H1 (cell line): ENCODE measurements at regions not wholly inside any gene's neighbourhood (a gene's known extent, or its start where the extent isn't known, plus 50 kb on each side); places are given as distances from the start of the nearest gene placed in this dataset.

Source experiments
- CTCF ChIA-PET: fragments of 300-600 bp; sonication (Branson Sonifier 250); formaldehyde crosslinking; loops from one replicate; lab custom pipeline; 2021; ENCODE audit not compliant: partially characterized antibody; lab: Charles Lee
- POLR2A ChIA-PET: fragments of 300-600 bp; sonication (Branson Sonifier 250); formaldehyde crosslinking; loops from one replicate; lab custom pipeline; 2021; ENCODE audit warnings: inconsistent platforms; ENCODE audit not compliant: partially characterized antibody; lab: Charles Lee
- DNase-seq, 2 experiments: peaks; one replicate each; pipeline versions ENCODE4 v3.0.0 to v3.0.0-alpha.2; 2010 to 2022; ENCODE audit warnings: low spot score in 2 of 2, low read depth in 1 of 2, mixed read lengths in 1 of 2
- FAIRE-seq: peaks from 2 replicates; lab custom pipeline; 2011; peaks lifted over from hg19 to GRCh38; lab: Jason Lieb, UNC
- H2AFZ ChIP-seq: 2 replicates; pipeline ENCODE4 v1.8.1; 2012; ENCODE audit warnings: low read length, inconsistent platforms
- H2AK5ac ChIP-seq: 2 replicates; pipeline ENCODE4 v1.6.1; 2013; ENCODE audit warnings: low read depth, low read length
- H2BK120ac ChIP-seq: replicated peaks from 2 replicates; pipeline ENCODE3; 2013; ENCODE audit warnings: low read depth, low read length, inconsistent platforms
- H2BK12ac ChIP-seq: 2 replicates; pipeline ENCODE4 v1.6.1; 2013; ENCODE audit warnings: low read depth, low read length
- H2BK15ac ChIP-seq: 2 replicates; pipeline ENCODE4 v1.6.1; 2013; ENCODE audit warnings: low read length
- H2BK20ac ChIP-seq: 2 replicates; pipeline ENCODE4 v1.6.1; 2013; ENCODE audit warnings: low read length
- H2BK5ac ChIP-seq: 2 replicates; pipeline ENCODE4 v1.6.1; 2013; ENCODE audit warnings: low read depth, low read length
- H3K14ac ChIP-seq: 2 replicates; pipeline ENCODE4 v1.6.1; 2013; ENCODE audit warnings: inconsistent platforms; ENCODE audit not compliant: insufficient read length
- H3K18ac ChIP-seq: 2 replicates; pipeline ENCODE4 v1.6.1; 2013; ENCODE audit warnings: low read length; ENCODE audit errors: extremely low read depth
- H3K23ac ChIP-seq: 2 replicates; pipeline ENCODE4 v1.6.1; 2013; ENCODE audit warnings: inconsistent platforms; ENCODE audit not compliant: insufficient read length
- H3K23me2 ChIP-seq: 2 replicates; pipeline ENCODE4 v1.6.1; 2013; ENCODE audit warnings: low read depth, low read length
- H3K27ac ChIP-seq: 2 replicates; pipeline ENCODE4 v1.6.1; 2011; ENCODE audit warnings: low read depth, low read length, inconsistent platforms
- H3K27me3 ChIP-seq, 4 experiments: replicated peaks in 1 of 4; 1 replicate in 1 of 4; 2 replicates in 3 of 4; pipeline versions ENCODE4 v1.6.1 to v1.8.1; 2011 to 2013; ENCODE audit warnings: low read length in 3 of 4, mild to moderate bottlenecking in 3 of 4, inconsistent platforms in 2 of 4, mixed read lengths in 2 of 4, moderate library complexity in 1 of 4; ENCODE audit not compliant: control insufficient read depth in 3 of 4, insufficient read depth in 3 of 4; ENCODE audit errors: extremely low read depth in 1 of 4
- H3K36me3 ChIP-seq, 4 experiments: 2 replicates each; pipeline versions ENCODE4 v1.6.1 to v1.8.1; 2011 to 2013; ENCODE audit warnings: mild to moderate bottlenecking in 4 of 4, low read length in 3 of 4, moderate library complexity in 2 of 4, control low read depth in 1 of 4, inconsistent platforms in 1 of 4; ENCODE audit not compliant: insufficient read depth in 4 of 4, control insufficient read depth in 2 of 4
- H3K4ac ChIP-seq: replicated peaks from 2 replicates; pipeline ENCODE3; 2013; ENCODE audit warnings: low read length, low read depth, mixed read lengths, inconsistent platforms; ENCODE audit not compliant: insufficient read length
- H3K4me1 ChIP-seq, 4 experiments: replicated peaks in 1 of 4; 1 replicate in 1 of 4; 2 replicates in 3 of 4; pipeline versions ENCODE4 v1.6.1 to v1.8.1; 2011 to 2013; ENCODE audit warnings: low read length in 3 of 4, inconsistent platforms in 2 of 4, mixed read lengths in 1 of 4; ENCODE audit not compliant: insufficient read depth in 4 of 4, control insufficient read depth in 3 of 4
- H3K4me2 ChIP-seq, 2 experiments: 2 replicates each; pipeline versions ENCODE4 v1.6.1 to v1.8.1; 2011 to 2013; ENCODE audit warnings: low read depth in 2 of 2, low read length in 2 of 2, control low read depth in 1 of 2, inconsistent platforms in 1 of 2, mild to moderate bottlenecking in 1 of 2; ENCODE audit not compliant: insufficient read depth in 1 of 2
- H3K4me3 ChIP-seq, 4 experiments: fragments of 200-600, 300-600 bp in 1 of 4; sonication (generic), shearing (Covaris generic), sonication (Bioruptor Twin) in 1 of 4; 2 replicates each; pipeline versions ENCODE4 v1.5.1 to v1.8.1; 2011 to 2016; ENCODE audit warnings: low read length in 4 of 4, low read depth in 3 of 4, control low read depth in 2 of 4, inconsistent platforms in 2 of 4, mild to moderate bottlenecking in 2 of 4, mixed read lengths in 1 of 4, moderate library complexity in 1 of 4; ENCODE audit not compliant: insufficient read depth in 2 of 4; ENCODE audit errors: extremely low read depth in 1 of 4
- H3K56ac ChIP-seq: replicated peaks from 2 replicates; pipeline ENCODE3; 2013; ENCODE audit warnings: low read depth, mild to moderate bottlenecking, mixed read lengths, low read length, inconsistent platforms; ENCODE audit not compliant: insufficient read length
- H3K79me1 ChIP-seq: 2 replicates; pipeline ENCODE4 v1.6.1; 2013; ENCODE audit warnings: low read depth, low read length, control low read depth
- H3K79me2 ChIP-seq, 2 experiments: 2 replicates each; pipeline versions ENCODE4 v1.6.1 to v1.8.1; 2012 to 2013; ENCODE audit warnings: low read length in 2 of 2, mild to moderate bottlenecking in 2 of 2, inconsistent platforms in 1 of 2; ENCODE audit not compliant: insufficient read depth in 2 of 2, control insufficient read depth in 1 of 2
- H3K9ac ChIP-seq, 4 experiments: replicated peaks in 1 of 4; 1 replicate in 1 of 4; 2 replicates in 3 of 4; pipeline versions ENCODE4 v1.6.1 to v1.8.1; 2011 to 2013; ENCODE audit warnings: low read depth in 3 of 4, low read length in 3 of 4, control low read depth in 2 of 4, mild to moderate bottlenecking in 2 of 4, moderate library complexity in 2 of 4, inconsistent platforms in 1 of 4; ENCODE audit errors: extremely low read depth in 1 of 4
- H3K9me3 ChIP-seq, 2 experiments: 2 replicates each; pipeline versions ENCODE4 v1.6.1 to v1.8.1; 2012 to 2013; ENCODE audit warnings: mild to moderate bottlenecking in 2 of 2, moderate library complexity in 2 of 2, control low read depth in 1 of 2, inconsistent platforms in 1 of 2, low read depth in 1 of 2, low read length in 1 of 2, mixed read lengths in 1 of 2; ENCODE audit not compliant: insufficient read depth in 2 of 2
- H4K20me1 ChIP-seq, 2 experiments: replicated peaks in 1 of 2; 2 replicates each; pipeline versions ENCODE3 to v1.8.1; 2011 to 2013; ENCODE audit warnings: inconsistent platforms in 2 of 2, low read length in 2 of 2, mild to moderate bottlenecking in 1 of 2; ENCODE audit not compliant: insufficient read depth in 2 of 2, control insufficient read depth in 1 of 2
- H4K5ac ChIP-seq: 2 replicates; pipeline ENCODE4 v1.6.1; 2013; ENCODE audit warnings: low read length, low read depth, mixed read lengths, inconsistent platforms; ENCODE audit not compliant: insufficient read length
- H4K8ac ChIP-seq: 2 replicates; pipeline ENCODE4 v1.8.0; 2013; ENCODE audit warnings: mild to moderate bottlenecking, moderate library complexity, low read length, inconsistent platforms; ENCODE audit not compliant: insufficient read depth; ENCODE audit errors: extremely low read depth
- H4K91ac ChIP-seq: replicated peaks from 2 replicates; pipeline ENCODE3; 2013; ENCODE audit warnings: low read length, mixed read lengths, inconsistent platforms; ENCODE audit not compliant: insufficient read length
- ATF3 ChIP-seq: IDR thresholded peaks from 2 replicates; pipeline ENCODE4 v1.6.1; 2011; ENCODE audit warnings: low read depth, mild to moderate bottlenecking, low read length; ENCODE audit not compliant: insufficient read depth
- BRCA1 ChIP-seq: IDR thresholded peaks from 2 replicates; pipeline ENCODE4 v1.6.1; 2012; ENCODE audit warnings: low read depth, low read length, improper control_type of control experiment
- CEBPB ChIP-seq: IDR thresholded peaks from 2 replicates; pipeline ENCODE4 v1.6.1; 2012; ENCODE audit warnings: low read depth, low read length
- EGR1 ChIP-seq: IDR thresholded peaks from 2 replicates; pipeline ENCODE4 v1.6.1; 2011; ENCODE audit warnings: low read depth, low read length, borderline replicate concordance
- EZH2 ChIP-seq: fragments of 200-600 bp; sonication (generic); IDR thresholded peaks from 2 replicates; pipeline ENCODE4 v1.7.1; 2012; ENCODE audit warnings: low read depth, mild to moderate bottlenecking, moderate library complexity, low read length, inconsistent platforms; ENCODE audit not compliant: severe bottlenecking
- KDM4A ChIP-seq: IDR thresholded peaks from one replicate; pipeline ENCODE4 v1.7.1; 2012; ENCODE audit warnings: low read depth, mild to moderate bottlenecking, moderate library complexity, low read length, inconsistent platforms; ENCODE audit not compliant: severe bottlenecking
- KDM5A ChIP-seq: fragments of 200-600 bp; IDR thresholded peaks from 2 replicates; pipeline ENCODE4 v1.7.1; 2012; ENCODE audit warnings: mild to moderate bottlenecking, low read length, inconsistent platforms, mixed read lengths
- NRF1 ChIP-seq: IDR thresholded peaks from 2 replicates; pipeline ENCODE4 v1.6.1; 2011; ENCODE audit warnings: mild to moderate bottlenecking, low read depth, low read length, improper control_type of control experiment
- POLR2A ChIP-seq, 2 experiments: IDR thresholded peaks; 1 replicate in 1 of 2; 2 replicates in 1 of 2; pipeline ENCODE4 v1.6.1; 2011; ENCODE audit warnings: low read depth in 2 of 2, low read length in 2 of 2, mild to moderate bottlenecking in 2 of 2; ENCODE audit errors: control extremely low read depth in 1 of 2
- RBBP5 ChIP-seq: IDR thresholded peaks from 2 replicates; pipeline ENCODE4 v1.7.1; 2012; ENCODE audit warnings: low read depth, mild to moderate bottlenecking, inconsistent platforms, low read length, moderate library complexity, borderline replicate concordance
- SAP30 ChIP-seq: fragments of 300-600 bp; sonication (generic); IDR thresholded peaks from 2 replicates; pipeline ENCODE4 v1.7.1; 2012; ENCODE audit warnings: low read length, moderate library complexity, mild to moderate bottlenecking, inconsistent platforms; ENCODE audit not compliant: insufficient read depth, insufficient replicate concordance
- SP1 ChIP-seq: IDR thresholded peaks from 2 replicates; pipeline ENCODE4 v1.6.1; 2011; ENCODE audit warnings: low read depth, low read length
- TAF1 ChIP-seq: IDR thresholded peaks from 2 replicates; pipeline ENCODE4 v1.6.1; 2011; ENCODE audit warnings: mild to moderate bottlenecking, low read depth, low read length
- ZNF274 ChIP-seq: IDR thresholded peaks from 2 replicates; pipeline ENCODE4 v1.7.0; 2012; ENCODE audit warnings: low read length, borderline replicate concordance; ENCODE audit errors: extremely low read depth
- WGBS, 2 experiments: shearing (Covaris generic) in 1 of 2; methylation state at CpG; one replicate each; pipeline versions ENCODE4 v1.1.6 to v1.1.7; 2013 to 2015; ENCODE audit warnings: low lambda C conversion rate in 2 of 2, mixed read lengths in 2 of 2, inconsistent platforms in 1 of 2, low coverage in 1 of 2, missing lambda C conversion rate in 1 of 2; ENCODE audit not compliant: insufficient replicate concordance in 2 of 2, insufficient coverage in 1 of 2, insufficient read length in 1 of 2; ENCODE audit errors: extremely low coverage in 1 of 2, missing lambda C conversion rate in 1 of 2; 5-methylcytosine and 5-hydroxymethylcytosine counted together
- TF ChIP-seq, protein P1 (sequence below): IDR thresholded peaks from 2 replicates; pipeline ENCODE4 v1.6.1; 2011; ENCODE audit warnings: low read length, improper control_type of control experiment

DNA sequence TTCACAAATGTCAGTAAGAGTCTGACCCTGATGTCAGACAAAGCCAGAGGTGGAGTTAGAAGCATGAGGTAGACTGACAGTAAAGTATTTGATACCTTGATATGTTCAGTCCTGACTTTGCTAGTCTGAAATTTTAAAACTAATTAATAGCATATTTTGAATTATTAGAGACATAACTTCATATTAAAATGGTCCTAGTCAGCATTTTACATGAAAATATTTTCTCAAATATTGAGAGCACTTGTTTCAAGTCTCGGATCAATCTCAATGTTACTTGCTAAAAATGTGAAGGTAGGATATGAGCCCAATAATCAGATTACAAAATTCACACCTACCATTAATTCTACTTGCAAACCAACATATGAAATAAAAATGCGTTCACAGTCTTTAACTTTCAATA is 58.1 kb upstream of the TTC14 start:
- H3K27ac ChIP-seq, result no peak overlapping the region
- no peak overlapping the region for H2BK20ac ChIP-seq
- H3K23me2 ChIP-seq, result no peaks in the 10 kb centered on the region
- no peak overlapping the region for H3K4me2 ChIP-seq
- H2BK120ac ChIP-seq, result no peak overlapping the region
- WGBS, 2 experiments, result 65% methylated on average over 2 of the region's 2 CpGs; no CpG with 5 or more reads in 1 of the 2 experiments
- H3K79me2 ChIP-seq, result no peaks in the 10 kb centered on the region
- no peak overlapping the region for H4K5ac ChIP-seq
- CTCF ChIA-PET, result no interaction called here
- no peaks in the 10 kb centered on the region for H3K4me1 ChIP-seq
- H3K56ac ChIP-seq, result no peak overlapping the region
- H3K14ac ChIP-seq, result no peak overlapping the region
- H4K91ac ChIP-seq, result no peak overlapping the region
- H2BK15ac ChIP-seq, result no peak overlapping the region
- H3K9me3 ChIP-seq, result no peaks in the 10 kb centered on the region
- H2BK12ac ChIP-seq, result no peak overlapping the region
- H3K9ac ChIP-seq, result no peak overlapping the region
- H2BK5ac ChIP-seq, result no peak overlapping the region
- no peak overlapping the region for H2AFZ ChIP-seq
- H3K79me1 ChIP-seq, result no peaks in the 10 kb centered on the region
- H4K8ac ChIP-seq, result no peak overlapping the region
- H3K23ac ChIP-seq, result no peak overlapping the region
- DNase-seq (no peak), FAIRE-seq (no peak)
- H3K36me3 ChIP-seq, result no peaks in the 10 kb centered on the region
- no peak overlapping the region for H2AK5ac ChIP-seq
- no peaks in the 10 kb centered on the region for H3K27me3 ChIP-seq
- H4K20me1 ChIP-seq, result no peaks in the 10 kb centered on the region
- H3K4ac ChIP-seq, result no peak overlapping the region
- no peak overlapping the region for H3K18ac ChIP-seq
- POLR2A ChIA-PET, result no interaction called here
- no peak overlapping the region for H3K4me3 ChIP-seq
- TF ChIP-seq ZNF274 (no peak), SAP30 (no peak), BRCA1 (no peak), ATF3 (no peak), KDM5A (no peak), RBBP5 (no peak), EGR1 (no peak), SP1 (no peak), POLR2A (IDR thresholded peaks at IDR 0.05; ENCODE audit: control extremely low read depth in 1 of 2, low read depth in 2 of 2, low read length in 2 of 2) (no peak), CEBPB (no peak), KDM4A (no peak), TAF1 (no peak), EZH2 (no peak), NRF1 (no peak)
- TF ChIP-seq, protein P1, sequence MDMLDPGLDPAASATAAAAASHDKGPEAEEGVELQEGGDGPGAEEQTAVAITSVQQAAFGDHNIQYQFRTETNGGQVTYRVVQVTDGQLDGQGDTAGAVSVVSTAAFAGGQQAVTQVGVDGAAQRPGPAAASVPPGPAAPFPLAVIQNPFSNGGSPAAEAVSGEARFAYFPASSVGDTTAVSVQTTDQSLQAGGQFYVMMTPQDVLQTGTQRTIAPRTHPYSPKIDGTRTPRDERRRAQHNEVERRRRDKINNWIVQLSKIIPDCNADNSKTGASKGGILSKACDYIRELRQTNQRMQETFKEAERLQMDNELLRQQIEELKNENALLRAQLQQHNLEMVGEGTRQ, result no peak
